Smooth muscle cell (in vitro differentiated cells): ENCODE measurements at regions not wholly inside any gene's neighbourhood (a gene's known extent, or its start where the extent isn't known, plus 50 kb on each side); places are given as distances from the start of the nearest gene placed in this dataset.

Experiments used
- DNase-seq: peaks from one replicate; lab custom pipeline; 2025; ENCODE audit not compliant: unreplicated experiment; lab: John Stamatoyannopoulos, UW
- H2AFZ ChIP-seq: fragments of 200-600 bp; sonication (generic); 2 replicates; pipeline ENCODE4 v1.6.0; 2016; ENCODE audit warnings: antibody characterized with exemption, low read depth, mild to moderate bottlenecking
- H3F3A ChIP-seq: fragments of 200-600 bp; sonication (generic); 2 replicates; pipeline ENCODE4 v1.6.0; 2017; ENCODE audit warnings: antibody characterized with exemption, low read depth
- H3K27ac ChIP-seq: fragments of 200-600 bp; sonication (generic); 2 replicates; pipeline ENCODE4 v1.5.1; 2016; ENCODE audit warnings: low read depth, mild to moderate bottlenecking
- H3K27me3 ChIP-seq: fragments of 200-600 bp; sonication (generic); 2 replicates; pipeline ENCODE4 v1.6.1; 2016; ENCODE audit warnings: low read depth, mild to moderate bottlenecking
- H3K36me3 ChIP-seq: fragments of 200-600 bp; sonication (generic); 2 replicates; pipeline ENCODE4 v1.5.1; 2016; ENCODE audit warnings: low read depth
- H3K4me1 ChIP-seq: fragments of 200-600 bp; sonication (generic); 2 replicates; pipeline ENCODE4 v1.5.1; 2016; ENCODE audit warnings: low read depth
- H3K4me2 ChIP-seq: fragments of 200-600 bp; sonication (generic); 2 replicates; pipeline ENCODE4 v1.6.0; 2016; ENCODE audit warnings: mild to moderate bottlenecking
- H3K4me3 ChIP-seq: fragments of 200-600 bp; sonication (generic); 2 replicates; pipeline ENCODE4 v1.5.1; 2016; ENCODE audit warnings: mild to moderate bottlenecking
- H3K79me2 ChIP-seq: fragments of 200-600 bp; sonication (generic); 2 replicates; pipeline ENCODE4 v1.6.0; 2016; ENCODE audit warnings: low read depth, mild to moderate bottlenecking
- H3K9ac ChIP-seq: fragments of 200-600 bp; sonication (generic); 2 replicates; pipeline ENCODE4 v1.6.0; 2016; ENCODE audit warnings: low read depth
- H3K9me3 ChIP-seq: fragments of 200-600 bp; sonication (generic); replicated peaks from 2 replicates; pipeline ENCODE4 v1.5.1; 2016; ENCODE audit warnings: low read depth
- H4K20me1 ChIP-seq: fragments of 200-600 bp; sonication (generic); 2 replicates; pipeline ENCODE4 v1.6.0; 2016; ENCODE audit warnings: low read depth
- WGBS: methylation state at CpG from one replicate; pipeline ENCODE4 v1.1.7; 2016; ENCODE audit warnings: low lambda C conversion rate; 5-methylcytosine and 5-hydroxymethylcytosine counted together
- TF ChIP-seq, protein P1 (sequence below): fragments of 200-600 bp; sonication (generic); IDR thresholded peaks from 2 replicates; pipeline ENCODE4 v1.5.1; 2017; ENCODE audit warnings: borderline replicate concordance, mild to moderate bottlenecking, antibody characterized with exemption; ENCODE audit not compliant: insufficient read depth, poor library complexity, severe bottlenecking

DNA sequence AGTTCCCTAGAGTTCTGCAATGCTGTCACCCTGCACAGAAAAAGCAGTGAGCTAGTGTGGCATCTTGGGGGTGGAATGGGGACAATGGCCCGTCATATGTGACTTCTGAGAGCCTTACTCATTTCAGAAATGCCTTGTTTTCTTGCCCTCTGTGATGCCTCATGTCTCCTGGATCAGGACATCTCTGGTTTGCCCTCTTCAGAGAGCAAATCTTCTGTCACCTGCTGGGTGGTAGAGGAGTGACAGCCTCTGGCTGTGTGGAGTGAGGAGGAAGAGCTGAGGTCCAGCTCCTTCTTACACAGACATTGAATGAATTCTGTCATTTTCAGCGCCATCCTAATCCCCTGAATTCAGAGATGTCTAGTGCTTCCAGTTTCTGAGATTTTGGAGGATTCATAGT is 55.6 kb upstream of the PHLPP1 start:
- H3K9me3 ChIP-seq = no peaks in the 10 kb centered on the region
- no peak for DNase-seq
- H3K27ac ChIP-seq = no peak overlapping the region
- H3K9ac ChIP-seq = no peak overlapping the region
- H3K27me3 ChIP-seq = no peaks in the 10 kb centered on the region
- H3K79me2 ChIP-seq = no peaks in the 10 kb centered on the region
- no peaks in the 10 kb centered on the region for H3F3A ChIP-seq
- H2AFZ ChIP-seq = no peak overlapping the region
- 86% methylated on average over 2 of the region's 2 CpGs for WGBS
- H3K4me2 ChIP-seq = no peak overlapping the region
- TF ChIP-seq, protein P1, sequence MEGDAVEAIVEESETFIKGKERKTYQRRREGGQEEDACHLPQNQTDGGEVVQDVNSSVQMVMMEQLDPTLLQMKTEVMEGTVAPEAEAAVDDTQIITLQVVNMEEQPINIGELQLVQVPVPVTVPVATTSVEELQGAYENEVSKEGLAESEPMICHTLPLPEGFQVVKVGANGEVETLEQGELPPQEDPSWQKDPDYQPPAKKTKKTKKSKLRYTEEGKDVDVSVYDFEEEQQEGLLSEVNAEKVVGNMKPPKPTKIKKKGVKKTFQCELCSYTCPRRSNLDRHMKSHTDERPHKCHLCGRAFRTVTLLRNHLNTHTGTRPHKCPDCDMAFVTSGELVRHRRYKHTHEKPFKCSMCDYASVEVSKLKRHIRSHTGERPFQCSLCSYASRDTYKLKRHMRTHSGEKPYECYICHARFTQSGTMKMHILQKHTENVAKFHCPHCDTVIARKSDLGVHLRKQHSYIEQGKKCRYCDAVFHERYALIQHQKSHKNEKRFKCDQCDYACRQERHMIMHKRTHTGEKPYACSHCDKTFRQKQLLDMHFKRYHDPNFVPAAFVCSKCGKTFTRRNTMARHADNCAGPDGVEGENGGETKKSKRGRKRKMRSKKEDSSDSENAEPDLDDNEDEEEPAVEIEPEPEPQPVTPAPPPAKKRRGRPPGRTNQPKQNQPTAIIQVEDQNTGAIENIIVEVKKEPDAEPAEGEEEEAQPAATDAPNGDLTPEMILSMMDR = no peak
- no peaks in the 10 kb centered on the region for H3K36me3 ChIP-seq
- no peak overlapping the region for H3K4me3 ChIP-seq
- no peaks in the 10 kb centered on the region for H3K4me1 ChIP-seq
- H4K20me1 ChIP-seq = no peaks in the 10 kb centered on the region

DNA sequence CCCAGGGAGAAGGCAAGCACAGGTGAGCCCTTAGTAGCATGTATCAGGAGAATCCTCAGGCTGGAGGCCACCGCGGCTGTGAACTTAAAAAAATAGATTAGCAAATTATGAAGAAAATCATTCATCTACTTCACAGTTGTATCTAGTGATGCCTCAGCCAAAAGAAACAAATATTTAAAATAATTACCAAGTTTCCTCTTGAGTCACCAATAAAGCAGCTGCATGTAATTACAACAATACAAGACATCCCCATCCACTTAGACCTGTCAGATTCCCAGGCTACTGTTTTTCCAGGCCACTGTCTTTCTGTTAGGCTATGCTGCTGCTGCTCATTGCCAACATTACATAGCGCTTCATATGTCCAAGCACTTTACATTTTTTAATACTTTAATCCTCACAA is 54.6 kb upstream of the PHLPP1 start:
- Histone ChIP-seq H3K9ac (no peak overlapping the region), H3K9me3 (no peaks in the 10 kb centered on the region), H4K20me1 (no peaks in the 10 kb centered on the region), H3F3A (no peaks in the 10 kb centered on the region), H3K4me2 (no peak overlapping the region), H3K27me3 (no peaks in the 10 kb centered on the region), H3K27ac (no peak overlapping the region), H3K4me1 (no peaks in the 10 kb centered on the region), H3K4me3 (no peak overlapping the region), H3K79me2 (no peaks in the 10 kb centered on the region), H3K36me3 (no peaks in the 10 kb centered on the region), H2AFZ (no peak overlapping the region)
- TF ChIP-seq, protein P1 = no peak
- no peak for DNase-seq
- WGBS = 95% methylated on average over 3 of the region's 3 CpGs

DNA sequence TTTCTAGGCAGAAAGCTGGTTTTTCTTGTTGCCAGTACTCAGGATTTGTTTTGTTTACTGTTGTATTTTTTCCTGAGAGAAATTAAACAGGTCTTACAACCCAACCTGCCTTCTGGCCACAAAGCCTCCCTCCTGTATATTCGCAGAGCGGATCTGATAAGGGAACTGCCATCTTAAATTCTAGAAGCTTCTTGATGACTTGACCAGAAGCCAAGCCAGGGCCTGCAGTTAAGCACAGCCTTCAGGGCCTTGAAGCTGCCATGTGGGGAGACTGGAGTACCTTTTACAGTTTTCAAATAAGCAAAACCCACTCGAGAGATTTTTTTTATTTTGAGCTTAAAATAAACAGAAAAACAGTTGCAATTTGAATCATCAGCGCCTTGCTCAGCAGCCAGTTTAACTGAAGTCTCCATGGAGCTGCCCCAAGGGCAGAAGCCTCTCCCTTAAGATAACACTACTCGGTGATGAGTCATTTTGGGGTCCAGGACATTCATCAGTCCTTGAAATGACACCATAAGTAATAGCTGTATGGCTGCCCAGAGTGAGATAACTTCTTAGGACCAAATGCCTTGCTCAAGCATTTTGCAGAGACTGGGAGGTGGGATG is 51.5 kb upstream of the PHLPP1 start:
- no peak overlapping the region for H3K9ac ChIP-seq
- no peaks in the 10 kb centered on the region for H3K79me2 ChIP-seq
- H3F3A ChIP-seq = no peaks in the 10 kb centered on the region
- H3K36me3 ChIP-seq = no peaks in the 10 kb centered on the region
- 26% methylated on average over 5 of the region's 5 CpGs for WGBS
- DNase-seq = no peak
- H3K4me1 ChIP-seq = no peaks in the 10 kb centered on the region
- peak overlapping the region; percentile 65 for H3K27ac ChIP-seq
- no peak overlapping the region for H3K4me3 ChIP-seq
- TF ChIP-seq, protein P1 = no peak
- peak overlapping the region; percentile 14 for H3K4me2 ChIP-seq
- no peak overlapping the region for H2AFZ ChIP-seq
- no peaks in the 10 kb centered on the region for H3K9me3 ChIP-seq
- no peaks in the 10 kb centered on the region for H4K20me1 ChIP-seq
- H3K27me3 ChIP-seq = no peaks in the 10 kb centered on the region

DNA sequence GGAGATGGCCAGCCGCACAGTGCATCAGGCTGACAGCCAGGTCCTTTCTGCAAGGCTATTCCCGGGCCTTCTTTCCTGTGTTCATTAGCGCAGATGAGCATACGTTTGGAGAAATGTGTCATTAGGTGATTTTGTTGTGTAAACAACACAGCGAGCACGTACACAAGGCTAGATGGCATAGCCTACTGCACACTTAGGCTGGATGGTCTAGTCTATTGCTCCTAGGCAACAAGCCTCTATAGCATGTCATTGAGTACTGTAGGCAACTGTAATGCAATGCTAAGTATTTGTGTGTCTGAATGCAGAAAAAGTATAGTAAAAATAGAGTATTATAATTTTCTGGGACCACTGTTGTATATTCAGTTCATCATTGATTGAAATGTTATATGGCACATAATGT is 50.9 kb upstream of the PHLPP1 start:
- no peaks in the 10 kb centered on the region for H3K36me3 ChIP-seq
- 70% methylated on average over 6 of the region's 6 CpGs for WGBS
- no peak for DNase-seq

More for the DNA sequence above, 50.9 kb upstream of the PHLPP1 start:
- Histone ChIP-seq H3F3A (no peaks in the 10 kb centered on the region), H4K20me1 (no peaks in the 10 kb centered on the region), H3K4me1 (no peaks in the 10 kb centered on the region), H3K9ac (no peak overlapping the region), H3K79me2 (no peaks in the 10 kb centered on the region), H2AFZ (no peak overlapping the region), H3K27ac (no peak overlapping the region), H3K4me2 (peak overlapping the region; percentile 14), H3K4me3 (no peak overlapping the region), H3K27me3 (no peaks in the 10 kb centered on the region), H3K9me3 (no peaks in the 10 kb centered on the region)
- TF ChIP-seq, protein P1 = no peak
